ENCODE measurements at regions not wholly inside any gene's neighbourhood (a gene's known extent, or its start where the extent isn't known, plus 50 kb on each side); places are given as distances from the start of the nearest gene placed in this dataset.
A peak's percentile ranks its signal among the peaks of the same experiment; 100 is the strongest.
"Not testable (repeated sequence)": the region's sequence is repeated elsewhere in the genome, so short reads cannot be mapped to it uniquely, and the experiment has no call there.

DNA sequence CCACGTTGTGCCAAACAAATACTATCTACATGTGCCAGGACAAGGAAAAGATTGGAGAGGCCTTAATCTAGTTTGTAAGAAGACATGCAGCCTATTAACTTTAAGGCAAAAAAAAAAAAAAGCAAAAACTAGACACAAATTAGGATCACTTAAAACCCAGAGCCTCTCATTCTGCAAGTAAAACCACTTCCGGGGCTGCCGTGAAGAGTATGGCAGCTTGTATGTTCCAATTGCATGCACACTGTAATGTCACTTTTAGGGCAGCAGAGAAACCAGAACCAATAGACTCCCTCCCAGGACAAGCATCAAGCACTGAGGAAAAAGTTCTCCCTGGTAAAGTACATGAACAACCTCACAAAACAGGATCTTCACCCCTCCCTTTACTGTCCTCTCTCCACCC lies 70.6 kb downstream of the RSL24D1 start:
- DNase-seq: no peak

GRCh38 chr15:55124616-55125015 lies 72.1 kb downstream of the RSL24D1 start:
- no peak for DNase-seq

- DNase-seq: no peak
Observed at GRCh38 chr15:55118344-55118870, 78.3 kb downstream of the RSL24D1 start.

DNA sequence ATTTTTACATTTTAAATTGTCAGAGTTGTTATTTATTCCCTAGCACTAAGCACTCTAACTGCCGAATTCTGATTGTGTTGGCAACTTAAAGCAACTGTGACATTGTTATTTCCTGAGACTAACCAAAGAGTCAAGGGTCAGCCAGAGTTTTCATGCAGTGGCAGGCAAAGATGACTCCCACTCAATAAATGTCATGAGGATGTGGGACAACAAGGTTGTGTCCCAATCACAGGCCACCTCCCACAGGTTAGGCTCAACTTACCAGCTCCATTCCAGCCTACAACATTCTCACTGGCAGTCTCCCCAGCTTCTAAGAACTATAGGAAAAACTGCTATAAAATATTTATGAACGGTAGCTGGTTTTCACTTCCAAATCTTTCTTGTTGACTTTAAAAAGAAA lies 80.1 kb downstream of the RSL24D1 start:
- DNase-seq: no peak

- DNase-seq: no peak
Observed at GRCh38 chr15:55113736-55114135, 83.0 kb downstream of the RSL24D1 start.

DNA sequence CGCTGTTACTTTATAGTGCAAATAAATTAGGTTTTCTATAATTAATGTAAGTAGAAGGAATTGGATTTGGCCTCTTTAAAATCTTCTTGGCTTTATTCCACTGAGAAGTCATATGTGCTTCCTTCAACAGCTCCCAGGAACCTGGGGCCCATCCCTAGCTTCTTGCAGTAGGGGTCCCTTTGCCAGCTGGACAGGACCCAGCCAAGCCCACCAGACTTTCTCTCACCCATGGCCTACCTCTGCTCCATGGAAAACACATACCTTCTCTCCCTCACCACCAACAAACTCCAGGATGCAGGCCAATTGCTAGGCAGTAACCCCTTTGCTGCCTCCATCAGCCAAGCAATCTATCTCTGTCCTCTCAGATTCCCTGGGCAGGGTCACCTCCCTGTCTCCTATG lies 84.0 kb downstream of the RSL24D1 start:
- DNase-seq: no peak

- DNase-seq: no peak
Observed at GRCh38 chr15:55110446-55110845, 86.3 kb downstream of the RSL24D1 start.

DNA sequence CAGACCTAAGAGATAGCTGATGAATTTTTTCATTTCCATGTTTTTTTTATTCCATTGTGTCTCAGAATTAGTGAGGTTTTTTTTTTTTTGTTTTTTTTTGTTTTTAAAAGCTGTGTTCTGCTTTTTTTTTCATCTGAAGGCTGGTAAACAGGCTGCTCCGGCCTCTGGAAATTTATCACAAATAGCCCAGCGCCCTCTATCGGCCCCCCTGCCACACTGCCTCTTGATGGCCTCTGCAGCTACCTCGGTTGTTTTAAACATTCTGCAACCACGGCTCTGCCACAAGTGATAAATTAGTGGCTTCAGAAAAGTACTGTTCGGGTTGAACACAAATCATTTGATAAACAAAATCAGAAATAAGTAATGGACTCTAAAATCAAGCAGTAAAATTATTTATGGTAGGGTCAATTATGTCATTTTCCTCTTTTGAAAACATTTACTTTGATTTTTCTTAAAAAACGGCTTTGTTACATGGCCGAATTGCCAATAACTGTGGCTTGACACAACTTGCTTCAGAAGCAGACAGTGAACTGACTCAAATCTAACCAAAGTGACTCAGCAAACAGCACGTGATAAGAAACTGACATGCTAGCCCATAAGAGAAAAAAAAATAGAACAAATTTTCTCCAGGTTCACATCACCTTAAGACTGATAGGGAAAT lies 87.8 kb downstream of the RSL24D1 start:
- peak; percentile 50 for DNase-seq

- DNase-seq: no peak
Observed at GRCh38 chr15:55108448-55108847, 88.3 kb downstream of the RSL24D1 start.

DNA sequence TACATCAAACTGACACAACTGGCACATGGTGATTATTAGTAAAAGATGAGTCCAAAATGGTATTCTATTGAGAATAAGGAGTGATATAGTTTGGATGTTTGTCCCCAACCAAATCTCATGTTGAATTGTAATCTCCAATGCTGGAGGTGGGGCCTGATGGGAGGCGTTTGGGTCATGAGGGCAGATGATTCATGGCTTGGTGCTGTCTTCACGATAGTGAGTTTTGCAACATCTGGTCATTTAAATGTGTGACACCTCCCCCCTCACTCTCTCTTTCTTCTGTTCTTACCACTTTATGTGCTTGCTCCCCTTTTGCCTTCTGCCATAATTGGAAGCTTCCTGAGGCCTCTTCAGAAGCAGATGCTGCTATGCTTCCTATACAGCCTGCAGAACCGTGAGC lies 90.6 kb downstream of the RSL24D1 start:
- no peak for DNase-seq

DNA sequence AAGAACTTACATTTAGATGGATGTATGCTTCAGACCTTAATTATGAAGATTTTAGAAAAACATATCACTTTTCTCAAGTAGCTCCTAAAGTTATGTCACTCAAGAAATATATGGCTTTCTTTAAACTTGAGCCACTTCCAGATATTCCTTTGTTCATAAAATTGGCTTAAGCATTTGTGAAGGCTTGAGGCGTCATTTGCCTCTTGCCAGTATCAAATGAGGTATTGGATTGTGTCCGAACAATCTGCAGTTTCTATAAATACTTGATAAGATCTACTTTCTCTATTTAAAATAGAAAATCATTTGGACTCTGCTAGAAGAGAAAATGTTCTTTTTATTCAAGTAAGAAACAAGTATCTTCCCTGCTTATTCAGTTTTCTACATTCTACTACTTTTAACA lies 102.6 kb downstream of the RSL24D1 start:
- DNase-seq: no peak

- DNase-seq: no peak
Observed at GRCh38 chr15:55088207-55088606, 108.5 kb downstream of the RSL24D1 start.

GRCh38 chr15:55084673-55085072 lies 112.1 kb downstream of the RSL24D1 start:
- DNase-seq: no peak

GRCh38 chr15:55084216-55084615 lies 112.5 kb downstream of the RSL24D1 start:
- DNase-seq: no peak

DNA sequence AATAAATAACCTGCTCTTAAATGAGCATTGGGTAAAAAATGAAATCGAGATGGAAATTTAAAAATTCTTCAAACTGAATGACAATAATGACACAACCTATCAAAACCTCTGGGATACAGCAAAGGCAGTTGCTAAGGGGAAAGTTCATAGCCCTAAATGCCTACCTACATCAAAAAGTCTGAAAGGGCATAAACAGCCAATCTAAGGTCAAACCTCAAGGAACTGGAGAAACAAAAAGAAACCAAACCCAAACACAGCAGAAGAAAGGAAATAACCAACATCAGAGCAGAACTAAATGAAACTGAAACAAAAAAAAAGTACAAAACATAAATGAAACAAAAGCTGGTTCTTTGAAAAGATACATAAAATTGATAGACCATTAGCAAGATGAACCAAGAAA lies 119.7 kb downstream of the RSL24D1 start:
- not testable (repeated sequence) for DNase-seq

DNA sequence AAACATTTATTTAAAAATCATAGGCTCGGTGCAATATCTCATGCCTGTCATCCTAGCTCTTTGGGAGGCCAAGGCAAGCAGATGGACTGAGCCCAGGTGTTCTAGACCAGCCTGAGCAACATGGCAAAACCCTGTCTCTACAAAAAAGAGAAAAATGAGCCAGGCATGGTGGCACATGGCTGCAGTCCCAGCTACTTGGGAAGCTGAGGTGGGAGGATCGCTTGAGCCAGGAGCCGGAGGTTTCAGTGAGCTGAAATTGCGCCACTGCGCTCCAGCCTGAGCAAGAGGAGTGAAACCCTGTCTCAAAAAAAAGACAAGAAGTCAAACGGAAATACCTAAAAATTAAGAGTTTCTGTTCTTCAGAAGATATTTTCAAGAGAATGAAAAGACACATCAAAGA lies 122.3 kb downstream of the RSL24D1 start:
- DNase-seq: no peak

- not testable (repeated sequence) for DNase-seq
Observed at GRCh38 chr15:55063970-55064369, 132.8 kb downstream of the RSL24D1 start.

DNA sequence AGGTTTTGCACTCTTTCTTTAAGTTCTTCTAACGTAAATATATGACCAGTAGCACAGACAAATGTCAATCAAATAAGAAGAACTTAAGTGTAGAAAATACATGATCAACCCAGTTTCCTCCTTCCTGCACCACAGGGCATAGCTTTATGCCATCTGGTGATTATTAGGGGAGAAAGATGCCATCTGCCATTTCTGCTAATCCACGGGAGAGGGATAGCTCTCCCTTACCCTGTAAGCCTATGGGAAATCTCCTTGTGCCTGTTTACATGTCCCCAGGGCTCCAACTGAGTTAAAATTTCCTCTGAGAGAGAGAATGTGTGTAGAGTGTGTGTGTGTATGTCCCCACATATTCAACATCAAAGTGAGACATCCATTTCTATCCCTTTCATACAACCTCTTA lies 135.9 kb downstream of the RSL24D1 start:
- DNase-seq: no peak

GRCh38 chr15:55056500-55056899 lies 140.2 kb downstream of the RSL24D1 start:
- no peak for DNase-seq

DNA sequence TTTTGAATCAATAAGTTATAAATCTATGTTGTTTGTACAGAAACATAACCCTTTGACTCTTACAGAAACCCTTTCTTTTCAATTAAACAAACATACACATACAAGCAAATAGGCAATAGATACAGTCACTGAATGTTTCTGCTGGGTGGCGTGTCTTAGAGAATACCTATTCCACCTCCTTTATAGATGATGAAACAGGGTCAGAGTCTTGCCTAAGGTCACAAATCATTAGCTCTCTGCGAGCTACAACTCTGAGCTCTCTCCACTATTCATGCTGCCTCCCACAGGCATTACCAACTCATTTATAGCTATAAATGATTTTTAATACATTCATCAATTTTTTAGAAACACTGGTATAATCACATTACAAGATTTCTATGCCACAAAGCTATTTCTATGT lies 152.6 kb downstream of the RSL24D1 start:
- no peak for DNase-seq

GRCh38 chr15:55037071-55037470 lies 159.7 kb downstream of the RSL24D1 start:
- DNase-seq: no peak

DNA sequence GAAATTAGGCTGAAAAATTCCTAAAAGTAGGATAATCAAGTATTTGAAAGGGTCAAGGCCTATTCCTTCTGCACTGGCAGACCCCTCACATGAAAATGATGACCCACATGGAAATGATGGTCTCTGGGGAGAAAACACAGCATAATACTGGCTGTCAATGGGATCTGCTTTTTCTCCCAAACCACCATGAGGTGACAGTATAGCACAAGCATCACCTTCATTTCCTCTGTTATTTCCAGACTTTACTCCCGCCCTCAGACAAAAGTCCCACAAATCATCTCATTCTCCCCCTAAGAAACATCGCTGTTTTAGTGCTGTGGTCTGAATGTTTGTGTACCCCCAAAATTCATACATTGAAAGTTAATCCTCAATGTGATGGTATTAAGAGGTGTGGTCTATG lies 161.0 kb downstream of the RSL24D1 start:
- DNase-seq: no peak

DNA sequence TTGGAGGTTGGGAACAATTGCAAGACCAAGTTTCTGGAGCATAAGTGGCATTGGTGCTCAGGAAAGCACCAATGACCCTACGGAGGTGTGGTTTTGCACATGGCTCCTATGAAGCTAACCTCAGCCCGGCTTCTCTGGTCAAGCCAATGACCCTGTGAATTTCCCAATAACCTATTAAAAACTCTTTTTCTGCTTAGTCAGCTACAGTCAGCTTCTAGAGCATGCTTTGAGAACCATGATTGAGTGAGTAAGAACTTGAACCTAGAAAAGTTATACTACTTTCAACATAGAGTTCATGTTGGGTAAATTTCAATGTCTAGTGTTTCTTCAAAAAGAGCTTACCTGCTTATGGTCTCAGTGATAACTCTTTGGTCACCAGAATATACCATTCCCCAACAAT lies 163.2 kb downstream of the RSL24D1 start:
- DNase-seq: no peak

DNA sequence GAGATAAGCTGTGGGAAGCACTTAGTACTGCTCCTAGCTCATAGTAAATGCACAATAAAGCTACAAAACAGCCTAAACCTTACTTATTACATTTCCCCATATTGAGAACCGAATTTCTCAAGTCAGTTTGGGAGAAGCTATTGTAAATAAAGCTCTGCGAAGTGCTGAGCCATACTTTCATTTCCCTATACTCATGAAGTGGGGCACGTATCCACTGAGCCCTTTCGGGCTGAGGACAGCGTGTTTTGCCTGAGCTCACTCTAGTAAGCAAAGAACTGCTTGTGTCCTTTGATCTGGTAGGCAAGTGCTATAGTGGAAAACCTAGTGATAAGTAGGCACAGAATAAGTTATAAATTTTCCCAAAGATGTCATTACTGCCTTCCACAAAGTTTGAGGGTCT lies 165.0 kb downstream of the RSL24D1 start:
- DNase-seq: no peak

- DNase-seq: no peak
Observed at GRCh38 chr15:55026381-55026780, 170.4 kb downstream of the RSL24D1 start.

All from HCEC 1CT (cell line).